B cell (primary cell): ENCODE measurements at regions not wholly inside any gene's neighbourhood (a gene's known extent, or its start where the extent isn't known, plus 50 kb on each side); places are given as distances from the start of the nearest gene placed in this dataset.

Experiments
- ATAC-seq: fragments of 200-7000 bp; cut with Tn5 transposase; one replicate; pipeline ENCODE4 v1.10.0; 2021; ENCODE audit warnings: low read depth, mild to moderate bottlenecking, moderate number of reproducible peaks, moderate library complexity
- CTCF ChIA-PET: fragments of 350-600 bp; sonication (Branson Sonifier 250); formaldehyde crosslinking; loops from one replicate; lab custom pipeline; 2021; ENCODE audit warnings: antibody characterized with exemption, inconsistent platforms; lab: Charles Lee
- POLR2A ChIA-PET: fragments of 350-600 bp; sonication (Branson Sonifier 250); formaldehyde crosslinking; loops from one replicate; lab custom pipeline; 2021; ENCODE audit warnings: antibody characterized with exemption; lab: Charles Lee
- DNase-seq: peaks from one replicate; pipeline ENCODE4 v3.0.0; 2013
- H2AFZ ChIP-seq: 2 replicates; pipeline ENCODE4 v1.6.1; 2012; ENCODE audit warnings: mild to moderate bottlenecking, low read depth, low read length; ENCODE audit not compliant: insufficient read depth, poor library complexity, severe bottlenecking
- H3K27ac ChIP-seq, 2 donors: 1 replicate in 1 of 2; 2 replicates in 1 of 2; pipeline ENCODE4 v1.5.1; 2012 to 2013; ENCODE audit warnings: low read length in 2 of 2, mild to moderate bottlenecking in 2 of 2, moderate library complexity in 1 of 2
- H3K27me3 ChIP-seq, 4 experiments: fragments of 200-600 bp in 1 of 4; sonication (generic) in 1 of 4; replicated peaks in 1 of 4; 1 replicate in 2 of 4; 2 replicates in 2 of 4; pipeline versions ENCODE4 v1.6.1 to v1.7.0; 2013 to 2016; ENCODE audit warnings: low read length in 3 of 4, mild to moderate bottlenecking in 2 of 4, mixed read lengths in 1 of 4, moderate library complexity in 1 of 4; ENCODE audit not compliant: insufficient read depth in 4 of 4, control insufficient read depth in 3 of 4; ENCODE audit errors: control extremely low read depth in 1 of 4
- H3K36me3 ChIP-seq, 2 experiments: replicated peaks in 1 of 2; 1 replicate in 1 of 2; 2 replicates in 1 of 2; pipeline versions ENCODE4 v1.6.1 to v1.7.1; 2013; ENCODE audit warnings: low read length in 1 of 2; ENCODE audit not compliant: insufficient read depth in 2 of 2, control insufficient read depth in 1 of 2; ENCODE audit errors: control extremely low read depth in 1 of 2, extremely low read depth in 1 of 2
- H3K4me1 ChIP-seq, 2 donors: fragments of 200-600 bp in 1 of 2; sonication (generic) in 1 of 2; 1 replicate in 1 of 2; 2 replicates in 1 of 2; pipeline versions ENCODE4 v1.5.1 to v1.6.1; 2013 to 2017; ENCODE audit warnings: low read length in 2 of 2; ENCODE audit not compliant: control insufficient read depth in 2 of 2, insufficient read depth in 2 of 2
- H3K4me2 ChIP-seq: replicated peaks from 2 replicates; pipeline ENCODE3; 2012; ENCODE audit warnings: mild to moderate bottlenecking, low read depth, low read length; ENCODE audit not compliant: poor library complexity, severe bottlenecking
- H3K4me3 ChIP-seq, 5 experiments: fragments of 200-600 bp in 1 of 5; sonication (generic) in 1 of 5; 1 replicate in 3 of 5; 2 replicates in 2 of 5; pipeline versions ENCODE4 v1.5.1 to v1.7.0; 2011 to 2016; ENCODE audit warnings: low read length in 4 of 5, mild to moderate bottlenecking in 4 of 5, low read depth in 2 of 5, control low read depth in 1 of 5, moderate library complexity in 1 of 5; ENCODE audit not compliant: insufficient read depth in 1 of 5; ENCODE audit errors: control extremely low read depth in 1 of 5, extremely low read depth in 1 of 5
- H3K79me2 ChIP-seq: fragments of 200-600 bp; sonication (generic); one replicate; pipeline ENCODE4 v1.6.0; 2016; ENCODE audit warnings: low read length; ENCODE audit not compliant: control insufficient read depth, insufficient read depth
- H3K9ac ChIP-seq: fragments of 200-600 bp; sonication (generic); 2 replicates; pipeline ENCODE4 v1.6.1; 2017; ENCODE audit warnings: mild to moderate bottlenecking, low read length, moderate library complexity
- H3K9me3 ChIP-seq, 3 donors: one replicate each; pipeline versions ENCODE4 v1.6.1 to v1.7.1; 2013; ENCODE audit warnings: low read length in 2 of 3; ENCODE audit not compliant: control insufficient read depth in 2 of 3, insufficient read depth in 1 of 3; ENCODE audit errors: control extremely low read depth in 1 of 3
- H4K20me1 ChIP-seq: 2 replicates; pipeline ENCODE4 v1.6.0; 2012; ENCODE audit warnings: mild to moderate bottlenecking, low read length; ENCODE audit not compliant: insufficient read depth, control insufficient read depth, poor library complexity, severe bottlenecking
- H3K27ac Mint-ChIP-seq: one replicate; pipeline ENCODE4 v1.8.0; 2021; ENCODE audit warnings: mixed read lengths
- H3K27me3 Mint-ChIP-seq: one replicate; pipeline ENCODE4 v1.8.0; 2021; ENCODE audit warnings: mixed read lengths
- H3K4me1 Mint-ChIP-seq: one replicate; pipeline ENCODE4 v1.8.0; 2021; ENCODE audit warnings: mixed read lengths
- H3K4me3 Mint-ChIP-seq: one replicate; pipeline ENCODE4 v1.8.0; 2021; ENCODE audit warnings: mixed read lengths
- H3K9me3 Mint-ChIP-seq: one replicate; pipeline ENCODE4 v1.8.0; 2022; ENCODE audit warnings: mixed read lengths; ENCODE audit not compliant: insufficient read depth
- EZH2 ChIP-seq: IDR thresholded peaks from 2 replicates; pipeline ENCODE4 v1.6.1; 2012; ENCODE audit warnings: borderline replicate concordance, low read depth, mild to moderate bottlenecking, moderate library complexity, low read length; ENCODE audit not compliant: insufficient read depth, poor library complexity, severe bottlenecking
- WGBS: methylation state at CpG from one replicate; pipeline ENCODE4 v1.1.5; 2013; ENCODE audit warnings: missing lambda C conversion rate; ENCODE audit not compliant: insufficient coverage; 5-methylcytosine and 5-hydroxymethylcytosine counted together
- intact Hi-C: fragments of 100-400 bp; cut with micrococcal nuclease; formaldehyde crosslinking; loops from one replicate; pipeline ENCODE4 v1.10.0; 2022
- TF ChIP-seq, protein P1 (sequence below): fragments of 200-600 bp; IDR thresholded peaks from one replicate; pipeline ENCODE4 v1.8.0; 2022; ENCODE audit warnings: antibody characterized with exemption, mild to moderate bottlenecking

DNA sequence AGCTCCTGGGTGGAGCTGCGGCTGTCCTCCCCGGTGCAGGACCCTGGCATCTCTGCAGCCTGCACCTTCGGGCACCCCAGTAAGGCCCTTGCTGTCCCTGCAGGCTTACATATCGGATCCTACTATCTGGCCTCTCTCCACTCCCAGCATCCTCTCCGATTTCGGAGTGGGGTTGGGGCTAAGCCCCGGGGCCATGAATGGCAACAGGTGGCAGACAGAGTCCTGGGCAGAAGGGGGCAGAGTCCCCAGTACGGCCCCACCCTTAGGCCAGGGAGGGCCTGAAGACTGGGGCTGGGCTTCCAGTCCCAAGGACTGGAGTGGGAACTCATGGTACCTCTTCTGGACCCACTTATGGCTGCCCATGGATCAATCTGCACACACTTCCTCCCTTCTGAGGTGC lies 180.4 kb upstream of the MC4R start:
- POLR2A ChIA-PET: no interaction called here
- no peaks in the 10 kb centered on the region for H3K27me3 Mint-ChIP-seq
- WGBS: 94% methylated on average over 8 of the region's 8 CpGs
- H3K9me3 ChIP-seq: peaks cover 0 to 11% (median 0%) of the 10 kb centered on the region in 3 donors
- H2AFZ ChIP-seq: no peak overlapping the region
- no peak overlapping the region for H3K27ac ChIP-seq
- H3K27me3 ChIP-seq: no peaks in the 10 kb centered on the region
- H3K4me2 ChIP-seq: no peak overlapping the region
- H3K4me3 ChIP-seq: no peak overlapping the region
- no peaks in the 10 kb centered on the region for H3K36me3 ChIP-seq
- no peak overlapping the region for H3K9ac ChIP-seq
- H3K4me1 Mint-ChIP-seq: no peaks in the 10 kb centered on the region
- intact Hi-C loops: no loop called here
- ATAC-seq: no peak
- no peaks in the 10 kb centered on the region for H4K20me1 ChIP-seq
- CTCF ChIA-PET: interaction anchor here (8.5 kb wide), 1 partner anchor 1093 kb away, joined by 88 read pairs; no protein-coding TSS in a partner anchor
- TF ChIP-seq EZH2: no peak
- TF ChIP-seq, protein P1, sequence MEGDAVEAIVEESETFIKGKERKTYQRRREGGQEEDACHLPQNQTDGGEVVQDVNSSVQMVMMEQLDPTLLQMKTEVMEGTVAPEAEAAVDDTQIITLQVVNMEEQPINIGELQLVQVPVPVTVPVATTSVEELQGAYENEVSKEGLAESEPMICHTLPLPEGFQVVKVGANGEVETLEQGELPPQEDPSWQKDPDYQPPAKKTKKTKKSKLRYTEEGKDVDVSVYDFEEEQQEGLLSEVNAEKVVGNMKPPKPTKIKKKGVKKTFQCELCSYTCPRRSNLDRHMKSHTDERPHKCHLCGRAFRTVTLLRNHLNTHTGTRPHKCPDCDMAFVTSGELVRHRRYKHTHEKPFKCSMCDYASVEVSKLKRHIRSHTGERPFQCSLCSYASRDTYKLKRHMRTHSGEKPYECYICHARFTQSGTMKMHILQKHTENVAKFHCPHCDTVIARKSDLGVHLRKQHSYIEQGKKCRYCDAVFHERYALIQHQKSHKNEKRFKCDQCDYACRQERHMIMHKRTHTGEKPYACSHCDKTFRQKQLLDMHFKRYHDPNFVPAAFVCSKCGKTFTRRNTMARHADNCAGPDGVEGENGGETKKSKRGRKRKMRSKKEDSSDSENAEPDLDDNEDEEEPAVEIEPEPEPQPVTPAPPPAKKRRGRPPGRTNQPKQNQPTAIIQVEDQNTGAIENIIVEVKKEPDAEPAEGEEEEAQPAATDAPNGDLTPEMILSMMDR: no peak
- H3K4me1 ChIP-seq: no peaks in the 10 kb centered on the region
- H3K9me3 Mint-ChIP-seq: no peaks in the 10 kb centered on the region
- no peak overlapping the region for H3K4me3 Mint-ChIP-seq
- no peak for DNase-seq
- no peaks in the 10 kb centered on the region for H3K79me2 ChIP-seq
- no peak overlapping the region for H3K27ac Mint-ChIP-seq

- Histone ChIP-seq H4K20me1 (no peaks in the 10 kb centered on the region), H3K27ac (no peak overlapping the region), H3K36me3 (no peaks in the 10 kb centered on the region), H3K4me2 (no peak overlapping the region), H3K9ac (no peak overlapping the region), H3K79me2 (no peaks in the 10 kb centered on the region), H3K9me3 (peaks cover 0 to 11% (median 0%) of the 10 kb centered on the region in 3 donors), H3K4me3 (no peak overlapping the region), H3K4me1 (no peaks in the 10 kb centered on the region), H2AFZ (no peak overlapping the region), H3K27me3 (no peaks in the 10 kb centered on the region)
- CTCF ChIA-PET: interaction anchor here (1.7 to 8.5 kb wide), 2 partner anchors 567 to 1095 kb away, joined by 6 to 88 read pairs; no protein-coding TSS in a partner anchor
- Mint-ChIP-seq H3K9me3 (no peaks in the 10 kb centered on the region), H3K4me3 (no peak overlapping the region), H3K27me3 (no peaks in the 10 kb centered on the region), H3K4me1 (no peaks in the 10 kb centered on the region), H3K27ac (no peak overlapping the region)
- no peak for ATAC-seq
- no peak for DNase-seq
- WGBS: 51% methylated on average over 3 of the region's 3 CpGs
- POLR2A ChIA-PET: no interaction called here
- intact Hi-C loops: no loop called here
- TF ChIP-seq, protein P1: no peak
These were observed 182.4 kb upstream of the MC4R start for GRCh38 chr18:60554967-60555366.
